CD4-positive, alpha-beta T cell treated with Interleukin-2 at 100 ng/mL for 4 hours (primary cell): ENCODE measurements at regions not wholly inside any gene's neighbourhood (a gene's known extent, or its start where the extent isn't known, plus 50 kb on each side); places are given as distances from the start of the nearest gene placed in this dataset.
"Not testable (repeated sequence)": the region's sequence is repeated elsewhere in the genome, so short reads cannot be mapped to it uniquely, and the experiment has no call there.

Source experiments
- DNase-seq: peaks from one replicate; pipeline ENCODE4 v3.0.0-alpha.2; 2020; ENCODE audit warnings: low spot score

GRCh38 chr10:62658516-62658915, 146.0 kb upstream of the ADO start:
- DNase-seq = no peak

- DNase-seq = no peak
Observed at GRCh38 chr10:62661143-62661542, 143.4 kb upstream of the ADO start.

GRCh38 chr10:62662486-62662885, 142.0 kb upstream of the ADO start:
- no peak for DNase-seq

GRCh38 chr10:62665771-62666170, 138.7 kb upstream of the ADO start:
- no peak for DNase-seq

- no peak for DNase-seq
Observed at GRCh38 chr10:62666275-62666674, 138.2 kb upstream of the ADO start.

- DNase-seq = no peak
Observed at GRCh38 chr10:62669341-62669740, 135.2 kb upstream of the ADO start.

- no peak for DNase-seq
Observed at GRCh38 chr10:62671104-62671503, 133.4 kb upstream of the ADO start.

GRCh38 chr10:62681211-62681940, 123.1 kb upstream of the ADO start:
- DNase-seq = peak; percentile 73

- DNase-seq = no peak
Observed at GRCh38 chr10:62684911-62685310, 119.6 kb upstream of the ADO start.

GRCh38 chr10:62687230-62687748, 117.2 kb upstream of the ADO start:
- DNase-seq = peak; percentile 44

- no peak for DNase-seq
Observed at GRCh38 chr10:62688971-62689700, 115.4 kb upstream of the ADO start.

GRCh38 chr10:62689712-62690111, 114.8 kb upstream of the ADO start:
- peak; percentile 43 for DNase-seq

- DNase-seq = peak; percentile 36
Observed at GRCh38 chr10:62690703-62691102, 113.8 kb upstream of the ADO start.

- DNase-seq = no peak
Observed at GRCh38 chr10:62691336-62691735, 113.2 kb upstream of the ADO start.

- no peak for DNase-seq
Observed at GRCh38 chr10:62692085-62692484, 112.4 kb upstream of the ADO start.

GRCh38 chr10:62693306-62693705, 111.2 kb upstream of the ADO start:
- no peak for DNase-seq

GRCh38 chr10:62694537-62695126, 109.9 kb upstream of the ADO start:
- peak; percentile 40 for DNase-seq

GRCh38 chr10:62696798-62697197, 107.7 kb upstream of the ADO start:
- peak; percentile 48 for DNase-seq

GRCh38 chr10:62699148-62699547, 105.4 kb upstream of the ADO start:
- no peak for DNase-seq

- not testable (repeated sequence) for DNase-seq
Observed at GRCh38 chr10:62704121-62704520, 100.4 kb upstream of the ADO start.

- no peak for DNase-seq
Observed at GRCh38 chr10:62705789-62706188, 98.7 kb upstream of the ADO start.

- no peak for DNase-seq
Observed at GRCh38 chr10:62707810-62708209, 96.7 kb upstream of the ADO start.

GRCh38 chr10:62708569-62708968, 96.0 kb upstream of the ADO start:
- DNase-seq = no peak
